Body of pancreas (tissue), 4 donors: ENCODE measurements at regions not wholly inside any gene's neighbourhood (a gene's known extent, or its start where the extent isn't known, plus 50 kb on each side); places are given as distances from the start of the nearest gene placed in this dataset.

Experiments used
- ATAC-seq: fragments of 150-250 bp; one replicate; pipeline ENCODE4 v1.9.1; 2016
- DNase-seq, 4 donors: peaks; one replicate each; pipeline ENCODE4 v3.0.0-alpha.2; 2019
- H3K27ac ChIP-seq, 4 donors: fragments of 200-600 bp; sonication (generic); 1 replicate in 3 of 4; 2 replicates in 1 of 4; pipeline versions ENCODE4 v1.5.1 to v1.6.1; 2016 to 2019; ENCODE audit warnings: mild to moderate bottlenecking in 1 of 4, mixed read lengths in 1 of 4, moderate library complexity in 1 of 4
- H3K27me3 ChIP-seq, 2 donors: fragments of 200-600 bp; sonication (generic); one replicate each; pipeline ENCODE4 v1.6.0; 2016; ENCODE audit warnings: mild to moderate bottlenecking in 1 of 2
- H3K36me3 ChIP-seq, 2 donors: fragments of 200-600 bp; sonication (generic); replicated peaks in 1 of 2; 2 replicates each; pipeline ENCODE4 v1.5.1; 2016; ENCODE audit warnings: low read depth in 2 of 2; ENCODE audit not compliant: insufficient read depth in 1 of 2
- H3K4me1 ChIP-seq: fragments of 200-600 bp; sonication (generic); one replicate; pipeline ENCODE4 v1.6.0; 2016
- H3K4me3 ChIP-seq, 2 donors: fragments of 200-600 bp; sonication (generic); 1 replicate in 1 of 2; 2 replicates in 1 of 2; pipeline ENCODE4 v1.5.1; 2016 to 2019
- H3K9me3 ChIP-seq, 3 donors: fragments of 200-600 bp; sonication (generic); 1 replicate in 2 of 3; 2 replicates in 1 of 3; pipeline ENCODE4 v1.5.1; 2016
- POLR2A ChIP-seq, 3 donors: fragments of 450-650 bp; IDR thresholded peaks; one replicate each; pipeline ENCODE4 v1.6.1; 2016; ENCODE audit warnings: antibody characterized with exemption in 3 of 3, mild to moderate bottlenecking in 2 of 3
- WGBS, 2 donors: methylation state at CpG; one replicate each; pipeline ENCODE4 v1.1.5; 2017; 5-methylcytosine and 5-hydroxymethylcytosine counted together
- intact Hi-C: fragments of 100-400 bp; cut with DNase I; formaldehyde crosslinking; loops from one replicate; pipeline ENCODE4 v1.15.1; 2023
- TF ChIP-seq, protein P1 (sequence below), 7 experiments: fragments of 450-650 bp in 4 of 7; fragments of 200-600 bp in 3 of 7; sonication (generic) in 3 of 7; IDR thresholded peaks; one replicate each; pipeline ENCODE4 v1.5.1; 2016 to 2019; ENCODE audit warnings: antibody characterized with exemption in 7 of 7

GRCh38 chr3:76820481-76820880 lies 219.4 kb upstream of the ROBO2 start:
- no peak for TF ChIP-seq POLR2A (IDR thresholded peaks at IDR 0.05)
- TF ChIP-seq, protein P1, sequence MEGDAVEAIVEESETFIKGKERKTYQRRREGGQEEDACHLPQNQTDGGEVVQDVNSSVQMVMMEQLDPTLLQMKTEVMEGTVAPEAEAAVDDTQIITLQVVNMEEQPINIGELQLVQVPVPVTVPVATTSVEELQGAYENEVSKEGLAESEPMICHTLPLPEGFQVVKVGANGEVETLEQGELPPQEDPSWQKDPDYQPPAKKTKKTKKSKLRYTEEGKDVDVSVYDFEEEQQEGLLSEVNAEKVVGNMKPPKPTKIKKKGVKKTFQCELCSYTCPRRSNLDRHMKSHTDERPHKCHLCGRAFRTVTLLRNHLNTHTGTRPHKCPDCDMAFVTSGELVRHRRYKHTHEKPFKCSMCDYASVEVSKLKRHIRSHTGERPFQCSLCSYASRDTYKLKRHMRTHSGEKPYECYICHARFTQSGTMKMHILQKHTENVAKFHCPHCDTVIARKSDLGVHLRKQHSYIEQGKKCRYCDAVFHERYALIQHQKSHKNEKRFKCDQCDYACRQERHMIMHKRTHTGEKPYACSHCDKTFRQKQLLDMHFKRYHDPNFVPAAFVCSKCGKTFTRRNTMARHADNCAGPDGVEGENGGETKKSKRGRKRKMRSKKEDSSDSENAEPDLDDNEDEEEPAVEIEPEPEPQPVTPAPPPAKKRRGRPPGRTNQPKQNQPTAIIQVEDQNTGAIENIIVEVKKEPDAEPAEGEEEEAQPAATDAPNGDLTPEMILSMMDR (IDR thresholded peaks at IDR 0.05): no peak
- 68 to 74% methylated on average over 1 of the region's 1 CpG for WGBS, 2 donors
- ATAC-seq: no peak
- Histone ChIP-seq H3K4me3 (no peak overlapping the region), H3K36me3 (no peaks in the 10 kb centered on the region), H3K9me3 (no peaks in the 10 kb centered on the region), H3K27me3 (no peaks in the 10 kb centered on the region), H3K4me1 (no peaks in the 10 kb centered on the region), H3K27ac (no peak overlapping the region)
- DNase-seq: no peak
- intact Hi-C loops: no loop called here

DNA sequence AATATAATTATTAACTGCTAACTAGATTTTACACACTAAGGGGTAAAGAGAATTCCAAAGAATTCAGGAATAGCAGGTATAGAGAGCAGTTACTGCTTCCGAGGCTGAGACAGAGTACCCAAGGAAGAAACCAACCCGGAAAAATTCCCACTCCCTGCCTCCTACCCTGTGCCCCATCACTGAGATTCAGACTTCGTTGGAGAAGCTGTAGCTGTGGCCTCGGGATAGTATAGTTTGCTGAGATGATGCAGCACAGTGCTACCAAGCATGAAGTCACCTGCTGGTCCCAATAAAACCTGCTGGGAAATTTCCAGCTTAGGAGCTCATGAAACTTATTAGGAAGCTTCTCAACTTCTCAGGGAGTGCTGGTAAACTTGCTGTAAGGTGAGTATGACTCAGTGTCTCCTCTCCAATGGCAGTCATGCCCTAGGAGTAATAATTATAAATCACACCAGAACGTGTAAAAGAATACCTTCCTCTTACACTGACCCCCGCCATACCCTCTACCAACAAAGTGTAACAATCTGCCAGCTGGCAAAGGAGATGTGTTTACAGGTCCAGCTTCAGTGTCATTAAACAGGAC lies 215.2 kb upstream of the ROBO2 start:
- Histone ChIP-seq H3K36me3 (no peaks in the 10 kb centered on the region), H3K27ac (no peak overlapping the region), H3K27me3 (no peaks in the 10 kb centered on the region), H3K4me1 (no peaks in the 10 kb centered on the region), H3K4me3 (no peak overlapping the region), H3K9me3 (no peaks in the 10 kb centered on the region)
- intact Hi-C loops: no loop called here
- TF ChIP-seq POLR2A (IDR thresholded peaks at IDR 0.05): no peak
- TF ChIP-seq, protein P1 (IDR thresholded peaks at IDR 0.05): no peak
- 42 to 53% methylated on average over 6 of the region's 6 CpGs for WGBS, 2 donors
- ATAC-seq (no peak), DNase-seq (no peak)

DNA sequence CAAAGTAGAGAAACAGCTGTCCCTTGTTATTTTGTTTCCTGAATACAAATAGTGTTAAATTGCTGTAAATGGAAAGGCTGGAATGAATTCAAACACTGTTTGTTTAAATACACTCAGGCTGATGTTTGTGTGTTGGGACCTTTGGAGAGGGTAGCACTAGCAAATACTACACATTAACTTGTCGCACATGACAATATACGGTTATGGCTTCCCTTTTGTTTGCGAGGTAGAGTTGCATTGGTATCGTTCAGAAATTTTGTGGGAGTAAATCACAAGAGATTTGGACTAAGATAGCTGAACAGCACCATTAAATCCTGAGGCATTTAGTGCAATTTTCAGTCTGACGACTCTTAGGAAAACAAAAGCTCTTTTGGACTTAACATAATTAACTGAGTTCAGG lies 213.0 kb upstream of the ROBO2 start:
- H3K27me3 ChIP-seq: no peaks in the 10 kb centered on the region
- H3K9me3 ChIP-seq: no peaks in the 10 kb centered on the region
- no peak overlapping the region for H3K27ac ChIP-seq
- H3K36me3 ChIP-seq: no peaks in the 10 kb centered on the region
- H3K4me1 ChIP-seq: no peaks in the 10 kb centered on the region
- DNase-seq: no peak
- TF ChIP-seq POLR2A (IDR thresholded peaks at IDR 0.05): no peak
- TF ChIP-seq, protein P1 (IDR thresholded peaks at IDR 0.05): no peak
- 34 to 42% methylated on average over 5 of the region's 5 CpGs for WGBS, 2 donors
- no peak for ATAC-seq
- H3K4me3 ChIP-seq: no peak overlapping the region
- intact Hi-C loops: no loop called here

GRCh38 chr3:76827701-76828226 lies 212.1 kb upstream of the ROBO2 start:
- no peaks in the 10 kb centered on the region for H3K9me3 ChIP-seq
- no peaks in the 10 kb centered on the region for H3K27me3 ChIP-seq
- no peak for TF ChIP-seq POLR2A (IDR thresholded peaks at IDR 0.05)
- TF ChIP-seq, protein P1 (IDR thresholded peaks at IDR 0.05): no peak
- WGBS, 2 donors: 62 to 74% methylated on average over 1 of the region's 1 CpG
- no peak overlapping the region for H3K4me3 ChIP-seq
- no peak for DNase-seq
- H3K36me3 ChIP-seq: no peaks in the 10 kb centered on the region
- no peak overlapping the region for H3K27ac ChIP-seq
- no peaks in the 10 kb centered on the region for H3K4me1 ChIP-seq
- intact Hi-C loops: no loop called here
- no peak for ATAC-seq

DNA sequence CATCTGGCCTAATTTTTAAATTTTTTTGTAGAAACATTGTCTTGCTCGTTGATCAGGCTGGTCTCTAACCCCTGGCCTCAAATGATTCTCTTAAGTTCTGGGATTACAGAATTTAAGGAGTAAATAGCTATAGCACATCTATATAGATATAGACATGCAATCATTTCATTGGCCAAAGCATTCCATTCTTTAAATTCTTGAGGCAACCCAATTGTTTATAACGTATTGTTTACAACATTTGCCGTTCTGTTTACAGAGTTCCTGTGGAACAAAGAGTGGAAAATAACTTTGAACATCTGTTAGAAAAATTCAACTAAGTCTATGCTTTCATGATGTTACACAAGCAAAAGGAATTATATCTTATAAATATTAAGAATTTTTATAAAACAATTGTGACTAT lies 205.2 kb upstream of the ROBO2 start:
- no peaks in the 10 kb centered on the region for H3K27me3 ChIP-seq
- H3K4me3 ChIP-seq: no peak overlapping the region
- TF ChIP-seq, protein P1 (IDR thresholded peaks at IDR 0.05): no peak
- no peak for TF ChIP-seq POLR2A (IDR thresholded peaks at IDR 0.05)
- WGBS, 2 donors: 72 to 73% methylated on average over 3 of the region's 3 CpGs
- no peaks in the 10 kb centered on the region for H3K36me3 ChIP-seq
- no peak overlapping the region for H3K27ac ChIP-seq
- no peaks in the 10 kb centered on the region for H3K9me3 ChIP-seq
- H3K4me1 ChIP-seq: no peaks in the 10 kb centered on the region
- intact Hi-C loops: no loop called here
- DNase-seq (no peak), ATAC-seq (no peak)
